ENCODE measurements at regions not wholly inside any gene's neighbourhood (a gene's known extent, or its start where the extent isn't known, plus 50 kb on each side); places are given as distances from the start of the nearest gene placed in this dataset.
"Not testable (repeated sequence)": the region's sequence is repeated elsewhere in the genome, so short reads cannot be mapped to it uniquely, and the experiment has no call there.

GRCh38 chr10:2315045-2315485, 577.7 kb upstream of the ADARB2 start:
- not testable (repeated sequence) for DNase-seq

- no peak for DNase-seq
Observed at GRCh38 chr10:2306081-2306480, 568.8 kb upstream of the ADARB2 start.

GRCh38 chr10:2303169-2303568, 565.8 kb upstream of the ADARB2 start:
- DNase-seq: no peak

- DNase-seq: no peak
Observed at GRCh38 chr10:2301227-2301626, 563.9 kb upstream of the ADARB2 start.

GRCh38 chr10:2300231-2300630, 562.9 kb upstream of the ADARB2 start:
- DNase-seq: no peak

- DNase-seq: no peak
Observed at GRCh38 chr10:2296179-2296891, 559.0 kb upstream of the ADARB2 start.

- no peak for DNase-seq
Observed at GRCh38 chr10:2294739-2295138, 557.4 kb upstream of the ADARB2 start.

- DNase-seq: no peak
Observed at GRCh38 chr10:2284071-2284470, 546.7 kb upstream of the ADARB2 start.

- DNase-seq: no peak
Observed at GRCh38 chr10:2282202-2282601, 544.9 kb upstream of the ADARB2 start.

GRCh38 chr10:2280713-2281300, 543.5 kb upstream of the ADARB2 start:
- no peak for DNase-seq

- DNase-seq: no peak
Observed at GRCh38 chr10:2279711-2280110, 542.4 kb upstream of the ADARB2 start.

- DNase-seq: no peak
Observed at GRCh38 chr10:2278363-2278762, 541.0 kb upstream of the ADARB2 start.

- no peak for DNase-seq
Observed at GRCh38 chr10:2263561-2263960, 526.2 kb upstream of the ADARB2 start.

- no peak for DNase-seq
Observed at GRCh38 chr10:2262878-2263277, 525.6 kb upstream of the ADARB2 start.

- no peak for DNase-seq
Observed at GRCh38 chr10:2262333-2262732, 525.0 kb upstream of the ADARB2 start.

- DNase-seq: no peak
Observed at GRCh38 chr10:2256241-2256640, 518.9 kb upstream of the ADARB2 start.

GRCh38 chr10:2252096-2252495, 514.8 kb upstream of the ADARB2 start:
- no peak for DNase-seq

GRCh38 chr10:2251631-2252030, 514.3 kb upstream of the ADARB2 start:
- DNase-seq: no peak

GRCh38 chr10:2246747-2247146, 509.4 kb upstream of the ADARB2 start:
- DNase-seq: no peak

GRCh38 chr10:2245580-2245979, 508.3 kb upstream of the ADARB2 start:
- no peak for DNase-seq

- no peak for DNase-seq
Observed at GRCh38 chr10:2244471-2244870, 507.1 kb upstream of the ADARB2 start.

- DNase-seq: no peak
Observed at GRCh38 chr10:2236876-2237275, 499.6 kb upstream of the ADARB2 start.

- no peak for DNase-seq
Observed at GRCh38 chr10:2232479-2232878, 495.2 kb upstream of the ADARB2 start.

- DNase-seq: no peak
Observed at GRCh38 chr10:2230478-2230877, 493.2 kb upstream of the ADARB2 start.

All from hindlimb muscle (tissue), 1 donor.